SK-N-SH treated with all-trans-retinoic acid at 6 μM for 48 hours (cell line): ENCODE measurements at regions not wholly inside any gene's neighbourhood (a gene's known extent, or its start where the extent isn't known, plus 50 kb on each side); places are given as distances from the start of the nearest gene placed in this dataset.

Experiments
- ATAC-seq: fragments of 200-7000 bp; cut with Tn5 transposase; 3 replicates; pipeline ENCODE4 v1.9.1; 2020; ENCODE audit warnings: mild to moderate bottlenecking, moderate library complexity
- ARNTL ChIP-seq: fragments of 450-650 bp; formaldehyde crosslinking; IDR thresholded peaks from 2 replicates; pipeline ENCODE4 v1.5.0; 2020; ENCODE audit warnings: low read depth, mild to moderate bottlenecking, moderate library complexity, borderline replicate concordance
- BACH2 ChIP-seq: fragments of 250-450 bp; sonication (Bioruptor Pico); IDR thresholded peaks from 2 replicates; pipeline ENCODE4 v1.9.0; 2021; ENCODE audit warnings: mild to moderate bottlenecking, borderline replicate concordance
- CREB5 ChIP-seq: fragments of 250-450 bp; sonication (Bioruptor Pico); IDR thresholded peaks from 2 replicates; pipeline ENCODE4 v1.5.1; 2020; ENCODE audit warnings: low read depth, mild to moderate bottlenecking, moderate library complexity
- CSDC2 ChIP-seq: fragments of 250-450 bp; sonication (Bioruptor Pico); IDR thresholded peaks from 2 replicates; pipeline ENCODE4 v1.5.0; 2020; ENCODE audit warnings: mild to moderate bottlenecking, moderate library complexity
- CSRNP3 ChIP-seq: fragments of 250-450 bp; sonication (Bioruptor Pico); IDR thresholded peaks from 2 replicates; pipeline ENCODE4 v1.5.1; 2021; ENCODE audit warnings: mild to moderate bottlenecking, moderate library complexity
- ESRRG ChIP-seq: fragments of 250-450 bp; sonication (Bioruptor Pico); IDR thresholded peaks from 2 replicates; pipeline ENCODE4 v1.6.1; 2021; ENCODE audit warnings: mild to moderate bottlenecking
- OSR1 ChIP-seq: fragments of 250-450 bp; sonication (Bioruptor Pico); IDR thresholded peaks from 2 replicates; pipeline ENCODE4 v1.8.0; 2022; ENCODE audit warnings: moderate library complexity, mild to moderate bottlenecking, inconsistent platforms
- PATZ1 ChIP-seq: fragments of 250-450 bp; sonication (Bioruptor Pico); IDR thresholded peaks from 2 replicates; pipeline ENCODE4 v1.8.0; 2020; ENCODE audit warnings: mild to moderate bottlenecking, moderate library complexity, borderline replicate concordance
- POU6F1 ChIP-seq: fragments of 250-450 bp; sonication (Bioruptor Pico); IDR thresholded peaks from 2 replicates; pipeline ENCODE4 v1.8.0; 2021; ENCODE audit warnings: low read depth, mild to moderate bottlenecking, moderate library complexity, borderline replicate concordance
- PPARA ChIP-seq: fragments of 250-450 bp; sonication (Bioruptor Pico); IDR thresholded peaks from 2 replicates; pipeline ENCODE4 v1.5.0; 2020; ENCODE audit warnings: mild to moderate bottlenecking, borderline replicate concordance
- RARB ChIP-seq: fragments of 250-450 bp; sonication (Bioruptor Pico); IDR thresholded peaks from 2 replicates; pipeline ENCODE4 v1.8.0; 2021; ENCODE audit warnings: mild to moderate bottlenecking, moderate library complexity
- SNAI2 ChIP-seq: fragments of 250-450 bp; sonication (Bioruptor Pico); IDR thresholded peaks from 2 replicates; pipeline ENCODE4 v1.5.0; 2020; ENCODE audit warnings: mild to moderate bottlenecking, moderate library complexity
- TCF4 ChIP-seq: fragments of 250-450 bp; sonication (Bioruptor Pico); IDR thresholded peaks from 2 replicates; pipeline ENCODE4 v1.8.0; 2021; ENCODE audit warnings: mild to moderate bottlenecking, moderate library complexity, borderline replicate concordance
- TOX ChIP-seq: fragments of 250-450 bp; sonication (Bioruptor Pico); IDR thresholded peaks from 2 replicates; pipeline ENCODE4 v1.8.0; 2021; ENCODE audit warnings: mild to moderate bottlenecking, moderate library complexity, borderline replicate concordance
- TSHZ2 ChIP-seq: fragments of 250-450 bp; sonication (Bioruptor Pico); IDR thresholded peaks from 2 replicates; pipeline ENCODE4 v1.5.0; 2020; ENCODE audit warnings: mild to moderate bottlenecking, moderate library complexity
- ZC3H10 ChIP-seq: fragments of 250-450 bp; sonication (Bioruptor Pico); IDR thresholded peaks from 2 replicates; pipeline ENCODE4 v1.5.1; 2021; ENCODE audit warnings: mild to moderate bottlenecking, moderate library complexity
- ZFP30 ChIP-seq: fragments of 450-650 bp; formaldehyde crosslinking; IDR thresholded peaks from 2 replicates; pipeline ENCODE4 v1.5.0; 2022; ENCODE audit warnings: mild to moderate bottlenecking, moderate library complexity
- ZNF565 ChIP-seq: fragments of 450-650 bp; formaldehyde crosslinking; conservative IDR thresholded peaks from 2 replicates; pipeline ENCODE4 v1.5.0; 2020; ENCODE audit warnings: low read depth, mild to moderate bottlenecking, moderate library complexity
- ZNF8 ChIP-seq: fragments of 450-650 bp; formaldehyde crosslinking; IDR thresholded peaks from 2 replicates; pipeline ENCODE4 v1.5.0; 2020; ENCODE audit warnings: mild to moderate bottlenecking, moderate library complexity

GRCh38 chr1:233445737-233446136 lies 118.2 kb downstream of the MAP3K21 start:
- no peak for ATAC-seq
- TF ChIP-seq PPARA (no peak), TOX (CRISPR knock-in tag) (no peak), TCF4 (CRISPR knock-in tag) (no peak), SNAI2 (CRISPR knock-in tag) (no peak)

- TF ChIP-seq ARNTL (CRISPR knock-in tag) = no peak
- TF ChIP-seq CSRNP3 (CRISPR knock-in tag) = no peak
- no peak for TF ChIP-seq OSR1 (CRISPR knock-in tag)
- TF ChIP-seq ZFP30 (CRISPR knock-in tag) = no peak
- TF ChIP-seq POU6F1 (CRISPR knock-in tag) = no peak
Measured at GRCh38 chr1:233446935-233447334, 119.4 kb downstream of the MAP3K21 start.

GRCh38 chr1:233448109-233448689 lies 120.7 kb downstream of the MAP3K21 start:
- peak; percentile 66 for TF ChIP-seq TCF4 (CRISPR knock-in tag)
- no peak for TF ChIP-seq ZC3H10 (CRISPR knock-in tag)
- no peak for ATAC-seq

More at GRCh38 chr1:233446935-233447334, 119.4 kb downstream of the MAP3K21 start:
- ATAC-seq = no peak

GRCh38 chr1:233452724-233453123 lies 125.2 kb downstream of the MAP3K21 start:
- TF ChIP-seq CSDC2 (CRISPR knock-in tag) = no peak
- no peak for TF ChIP-seq CREB5 (CRISPR knock-in tag)
- TF ChIP-seq POU6F1 (CRISPR knock-in tag) = no peak
- TF ChIP-seq RARB = no peak
- TF ChIP-seq TCF4 (CRISPR knock-in tag) = no peak
- TF ChIP-seq OSR1 (CRISPR knock-in tag) = no peak
- no peak for TF ChIP-seq TOX (CRISPR knock-in tag)
- no peak for TF ChIP-seq PATZ1 (CRISPR knock-in tag)
- no peak for TF ChIP-seq BACH2 (CRISPR knock-in tag)
- no peak for TF ChIP-seq ZC3H10 (CRISPR knock-in tag)
- no peak for TF ChIP-seq CSRNP3 (CRISPR knock-in tag)
- no peak for TF ChIP-seq ESRRG (CRISPR knock-in tag)
- no peak for TF ChIP-seq ZNF8
- no peak for TF ChIP-seq SNAI2 (CRISPR knock-in tag)
- TF ChIP-seq ZNF565 (CRISPR knock-in tag) = no peak
- TF ChIP-seq TSHZ2 (CRISPR knock-in tag) = no peak
- no peak for ATAC-seq
